ENCODE measurements at regions not wholly inside any gene's neighbourhood (a gene's known extent, or its start where the extent isn't known, plus 50 kb on each side); places are given as distances from the start of the nearest gene placed in this dataset.
"Not testable (repeated sequence)": the region's sequence is repeated elsewhere in the genome, so short reads cannot be mapped to it uniquely, and the experiment has no call there.

- DNase-seq = no peak
These were observed 115.0 kb upstream of the VEPH1 start for GRCh38 chr3:157618075-157618760.

DNA sequence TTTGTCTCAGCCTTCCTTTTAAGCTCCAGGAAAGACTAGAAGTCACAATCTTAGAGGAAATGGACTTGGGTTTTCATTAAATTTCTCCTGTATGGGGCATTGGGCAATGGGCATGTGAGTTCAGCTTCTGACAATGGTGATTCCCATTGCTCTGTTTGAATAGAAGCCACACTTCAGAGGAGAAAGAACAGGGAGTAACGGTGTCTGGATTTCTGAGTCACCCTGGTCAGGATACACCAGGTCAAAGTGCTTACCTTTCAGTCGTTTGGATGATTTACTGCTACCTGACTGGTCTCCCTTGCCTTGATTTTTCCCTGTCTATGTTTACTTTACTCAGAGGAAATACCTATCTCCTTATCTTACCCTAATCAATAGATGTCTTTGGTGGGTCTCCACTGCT is 111.7 kb upstream of the VEPH1 start:
- no peak for DNase-seq

DNA sequence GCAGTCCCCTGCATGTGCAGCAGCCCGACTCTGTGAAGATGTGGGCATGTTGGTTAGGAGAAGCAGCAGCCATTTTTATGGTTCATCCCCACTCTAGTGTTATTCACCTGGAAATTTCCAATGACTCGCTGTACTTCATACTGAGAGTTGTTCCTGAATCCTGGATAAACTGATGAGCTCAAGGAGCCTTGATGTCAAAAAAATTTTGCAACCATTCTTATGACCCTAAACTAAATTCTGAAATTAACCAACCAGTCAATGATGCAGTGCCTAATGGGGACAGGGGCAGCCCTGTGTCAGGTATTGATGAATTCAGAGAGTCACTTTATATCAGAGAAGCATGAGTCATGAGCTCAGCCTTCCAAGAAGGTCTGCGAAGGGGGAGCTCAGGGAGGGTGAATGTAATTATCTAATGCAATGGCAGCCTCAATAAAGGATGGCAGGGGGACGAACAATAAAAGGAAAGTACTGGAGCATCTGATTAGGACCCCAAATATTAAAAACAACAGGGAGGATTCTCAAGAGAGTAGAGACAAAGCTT is 108.4 kb upstream of the VEPH1 start:
- DNase-seq = no peak

DNA sequence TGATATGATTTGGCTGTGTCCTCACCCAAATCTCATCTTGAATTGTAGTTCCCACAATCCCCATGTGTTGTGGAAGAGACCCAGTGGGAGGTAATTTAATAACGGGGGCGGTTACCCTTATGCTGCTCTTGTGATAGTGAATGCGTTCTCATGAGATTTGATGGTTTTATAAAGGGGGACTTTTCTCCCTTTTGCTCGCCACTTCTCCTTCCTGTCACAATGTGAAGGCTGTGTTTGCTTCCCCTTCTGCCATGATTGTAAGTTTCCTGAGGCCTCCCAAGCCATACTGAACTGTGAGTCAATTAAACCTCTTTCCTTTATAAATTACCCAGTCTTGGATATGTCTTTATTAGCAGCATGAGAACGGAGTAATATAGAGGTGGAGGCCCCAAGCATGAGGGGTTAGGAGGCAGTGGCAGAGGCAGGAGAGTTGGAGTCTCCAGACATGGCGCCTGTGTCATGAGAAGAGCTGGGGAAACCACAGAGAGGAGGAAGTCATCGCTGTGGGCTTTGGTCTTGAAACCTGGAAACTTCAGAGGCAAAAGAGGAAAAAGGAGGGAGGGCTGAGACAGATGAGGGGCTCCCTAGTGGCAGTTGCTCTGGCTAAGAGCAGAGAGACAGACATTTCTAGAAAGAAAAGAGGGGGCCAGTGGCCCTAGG is 107.8 kb upstream of the VEPH1 start:
- no peak for DNase-seq

DNA sequence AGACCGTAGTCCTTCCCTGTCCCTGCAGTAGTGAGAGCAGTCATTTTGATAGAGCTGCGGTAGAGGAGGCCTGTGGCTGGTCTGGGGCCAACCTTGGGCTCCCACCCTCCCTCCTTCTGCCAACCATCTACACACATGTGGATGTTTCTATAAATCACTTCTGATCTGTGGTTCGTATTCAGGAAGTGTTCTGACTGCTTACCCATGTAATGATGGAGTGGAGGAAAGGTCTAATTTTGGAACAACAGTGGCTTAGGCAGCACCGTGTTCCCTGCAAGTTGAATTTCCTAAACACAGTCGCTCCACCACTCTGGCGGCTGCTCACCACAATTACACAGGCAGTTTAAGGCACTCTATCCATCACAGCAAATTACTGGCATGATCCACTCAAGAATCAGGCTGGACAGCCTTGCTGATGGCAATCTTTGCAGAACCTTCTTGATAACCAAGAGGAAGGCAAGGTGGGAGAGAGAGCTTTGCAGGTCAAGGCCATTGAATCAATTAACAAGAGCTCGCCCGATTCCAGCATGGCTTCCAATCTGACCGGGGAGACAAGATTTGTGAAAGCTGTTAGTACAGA is 104.7 kb upstream of the VEPH1 start:
- no peak for DNase-seq

GRCh38 chr3:157606852-157607197 is 103.6 kb upstream of the VEPH1 start:
- no peak for DNase-seq

DNA sequence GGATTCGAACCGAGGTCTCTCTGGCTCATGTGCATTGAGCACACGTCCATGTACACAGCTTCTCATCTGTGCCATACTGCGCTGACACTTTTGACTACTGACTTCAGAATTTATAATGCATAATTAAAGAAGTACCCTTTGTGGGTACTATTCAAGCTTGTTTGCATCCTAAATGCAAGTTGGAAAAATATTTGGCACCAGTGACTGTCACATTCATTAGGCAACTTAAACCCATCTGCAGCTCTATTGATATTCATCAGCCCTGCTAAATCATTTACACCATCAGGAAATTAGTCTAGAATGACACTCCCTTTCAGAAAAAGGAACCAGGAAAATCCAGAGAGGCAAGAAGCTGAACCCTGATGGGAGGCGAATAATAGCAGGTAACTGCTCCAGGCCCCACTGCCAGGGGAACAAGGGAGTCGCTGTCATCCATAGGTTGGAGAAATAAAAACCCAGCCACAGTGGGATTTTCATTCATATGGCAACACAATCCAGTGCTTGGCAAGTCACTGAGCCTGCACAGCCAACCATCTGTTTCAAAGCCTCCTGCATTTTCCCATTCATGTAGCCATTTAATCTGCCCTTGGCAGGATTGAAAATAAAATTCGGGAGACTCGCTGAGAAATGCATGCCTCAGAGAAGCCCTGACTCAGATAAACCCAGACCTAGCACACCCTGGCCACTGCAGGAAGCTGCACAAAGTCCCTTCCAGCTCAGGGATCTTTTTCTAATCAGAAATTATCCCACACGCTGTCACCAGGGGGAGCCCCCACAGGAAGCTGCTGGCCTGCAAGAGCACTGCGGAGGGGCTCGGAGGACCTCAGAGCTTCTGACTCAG is 103.0 kb upstream of the VEPH1 start:
- peak; percentile 40 for DNase-seq

- DNase-seq = no peak
These were observed 102.1 kb upstream of the VEPH1 start for GRCh38 chr3:157605356-157605755.

DNA sequence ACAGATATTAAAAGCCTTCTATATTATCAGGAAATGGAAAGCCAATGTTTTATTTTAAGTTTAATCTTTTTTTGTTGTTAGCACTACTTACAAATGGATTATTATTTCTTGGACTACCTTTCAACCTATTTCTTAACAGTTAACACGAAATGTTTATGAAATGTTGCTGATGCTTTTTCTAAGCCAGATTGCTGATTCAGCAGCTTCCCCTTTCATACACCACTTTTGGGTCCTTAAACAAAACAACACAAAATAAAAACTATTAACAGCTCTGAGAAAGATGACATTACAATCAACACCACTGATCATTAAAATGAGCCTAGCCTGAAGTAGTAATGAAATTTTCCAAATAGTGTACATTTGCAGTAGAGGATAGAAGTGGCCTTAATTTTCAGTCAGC is 99.2 kb upstream of the VEPH1 start:
- no peak for DNase-seq

GRCh38 chr3:157595259-157595658 is 92.0 kb upstream of the VEPH1 start:
- DNase-seq = no peak

DNA sequence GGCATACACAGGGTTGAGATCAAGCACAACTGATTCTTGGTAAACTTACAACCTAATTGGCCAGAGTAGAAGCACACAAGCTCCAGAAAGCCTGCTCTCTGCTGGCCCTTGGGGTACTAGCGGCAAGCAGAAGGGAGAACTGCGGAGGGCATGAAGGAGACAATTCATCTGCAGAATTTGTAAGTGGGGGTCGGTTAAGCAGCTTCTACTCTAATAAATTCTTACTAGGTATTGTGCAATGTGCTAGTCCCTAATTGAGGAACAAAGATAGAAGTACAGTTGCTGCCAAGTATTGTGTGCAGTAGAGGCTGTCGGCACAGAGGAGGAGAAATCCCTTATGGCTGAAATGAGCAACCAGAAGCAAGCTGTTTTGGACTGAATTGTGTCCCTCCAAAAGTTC is 91.2 kb upstream of the VEPH1 start:
- DNase-seq = no peak

DNA sequence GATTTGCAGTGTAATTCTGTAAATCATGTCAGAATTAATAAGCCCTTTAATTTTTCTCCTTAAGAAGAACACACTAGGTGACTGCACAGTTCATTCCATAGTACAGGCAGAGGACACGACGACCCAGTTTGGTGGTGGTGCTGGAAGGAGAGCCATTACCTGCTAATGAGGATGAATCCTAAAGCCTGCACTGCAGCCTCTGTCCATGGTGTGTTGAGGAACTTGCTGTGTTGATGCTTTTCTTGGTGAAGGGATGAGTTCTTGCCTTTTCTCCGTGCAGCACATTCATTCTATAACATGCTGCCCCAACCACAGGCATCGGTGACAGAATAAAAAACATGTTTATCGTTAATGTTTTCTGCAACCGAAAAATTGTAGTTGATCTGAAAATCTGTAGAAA is 89.6 kb upstream of the VEPH1 start:
- no peak for DNase-seq

GRCh38 chr3:157590273-157590672 is 87.1 kb upstream of the VEPH1 start:
- DNase-seq = no peak

DNA sequence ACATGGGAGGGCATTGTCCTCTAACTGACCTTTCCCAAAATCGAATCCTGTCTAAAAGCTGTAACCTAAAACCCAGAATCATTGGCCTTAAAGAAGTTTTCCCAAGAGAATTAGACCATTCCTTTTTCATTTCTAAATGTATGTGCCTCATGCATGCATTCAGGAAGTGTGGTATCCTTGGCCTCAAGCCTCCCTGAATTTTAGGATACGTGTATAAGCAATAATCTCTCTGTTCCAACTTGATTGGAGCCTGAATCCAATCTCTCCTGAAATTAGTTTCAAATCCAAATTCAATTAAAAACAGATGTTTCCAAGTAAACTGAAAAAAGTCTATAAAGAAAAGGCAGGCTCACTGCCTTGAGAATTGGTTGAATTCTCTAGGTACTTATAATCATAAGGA is 86.0 kb upstream of the VEPH1 start:
- no peak for DNase-seq

- no peak for DNase-seq
These were observed 85.3 kb upstream of the VEPH1 start for GRCh38 chr3:157588386-157589060.

DNA sequence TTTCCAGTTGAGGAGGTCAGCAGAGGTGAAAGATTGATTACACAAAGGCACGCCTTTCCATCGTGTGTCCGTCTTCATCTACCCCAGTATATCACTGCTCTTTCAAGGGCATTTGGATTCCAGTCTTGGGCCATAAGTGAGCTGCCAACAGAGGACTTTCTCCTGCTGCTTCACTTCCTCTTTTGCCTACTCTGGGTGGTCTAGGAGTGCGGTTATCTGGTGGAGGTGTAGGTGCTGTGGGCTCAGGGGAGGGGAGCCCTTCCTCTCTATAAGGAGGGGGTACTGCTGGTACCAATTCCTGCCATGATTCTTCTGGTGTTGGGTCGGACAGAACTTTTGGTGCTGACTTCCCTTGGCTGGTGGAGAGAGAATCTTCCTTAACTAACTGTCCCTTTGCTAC is 83.1 kb upstream of the VEPH1 start:
- DNase-seq = no peak

DNA sequence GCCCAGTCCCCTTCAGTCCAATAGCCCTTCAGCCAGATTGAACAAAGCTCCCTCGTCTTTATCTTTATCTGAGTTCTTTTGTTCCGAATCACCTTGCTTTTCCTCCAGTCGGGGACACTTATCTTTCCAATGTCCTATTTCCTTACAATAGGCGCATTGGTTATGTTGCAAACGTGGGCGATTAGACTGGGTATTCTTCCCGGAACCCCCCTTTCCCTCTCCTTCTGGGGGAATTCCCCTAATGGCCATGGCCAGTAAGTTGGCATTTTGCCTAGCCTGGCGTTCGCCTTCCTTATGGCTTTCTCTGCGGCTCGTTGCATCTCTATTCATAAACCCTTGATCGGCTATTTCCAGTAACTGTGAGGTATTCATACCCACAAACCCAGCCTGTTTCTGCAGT is 82.2 kb upstream of the VEPH1 start:
- no peak for DNase-seq

DNA sequence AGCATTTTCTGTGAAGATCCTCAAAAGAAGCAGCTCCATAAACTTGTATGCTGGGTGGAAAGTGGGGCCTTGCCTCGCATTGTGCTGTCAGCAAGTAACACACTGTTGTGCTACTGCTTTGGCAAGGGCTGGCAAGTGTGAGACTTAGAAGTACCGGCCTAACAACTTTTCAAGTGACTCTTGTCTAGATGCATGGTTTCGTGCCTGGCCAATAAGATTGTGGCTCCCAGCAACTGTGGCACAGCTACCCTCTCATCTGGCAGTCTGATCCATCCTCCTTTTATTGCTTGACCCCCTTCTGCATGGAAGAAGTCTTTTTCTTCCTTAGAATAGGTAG is 79.4 kb upstream of the VEPH1 start:
- DNase-seq = no peak

DNA sequence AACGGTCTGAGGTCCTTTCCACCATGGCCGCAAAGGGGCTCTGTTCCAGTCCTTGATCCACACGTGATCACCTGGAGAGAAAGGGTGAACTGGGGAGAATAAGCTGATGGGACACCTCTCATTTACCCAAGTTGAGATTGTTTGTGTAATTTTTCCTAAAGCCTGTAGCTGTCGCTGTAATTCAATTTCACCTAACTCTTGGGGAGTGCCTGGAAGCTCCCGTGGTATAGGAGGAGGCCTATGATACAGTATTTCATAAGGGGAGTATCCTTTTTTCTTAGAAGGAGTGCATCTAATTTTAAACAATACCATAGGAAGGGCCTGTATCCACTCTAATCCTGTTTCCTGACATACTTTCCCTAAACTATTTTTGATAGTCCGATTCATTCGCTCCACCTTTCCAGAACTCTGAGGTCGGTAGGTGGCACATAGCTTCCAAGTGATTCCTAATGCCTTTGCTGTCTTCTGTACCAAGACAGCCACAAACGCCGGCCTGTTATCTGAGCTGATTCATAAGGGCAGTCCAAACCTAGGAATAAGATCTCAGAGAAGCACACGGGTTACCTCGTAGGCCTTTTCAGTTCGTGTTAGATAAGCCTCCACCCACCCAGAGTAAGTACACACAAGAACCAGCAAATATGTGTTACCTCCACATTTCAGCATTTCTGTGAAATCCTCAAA is 78.9 kb upstream of the VEPH1 start:
- not testable (repeated sequence) for DNase-seq

GRCh38 chr3:157581371-157581770 is 78.2 kb upstream of the VEPH1 start:
- no peak for DNase-seq

- DNase-seq = no peak
These were observed 75.0 kb upstream of the VEPH1 start for GRCh38 chr3:157578181-157578580.

GRCh38 chr3:157574531-157574930 is 71.3 kb upstream of the VEPH1 start:
- no peak for DNase-seq
